Pancreas (tissue), 10 donors: ENCODE measurements at regions not wholly inside any gene's neighbourhood (a gene's known extent, or its start where the extent isn't known, plus 50 kb on each side); places are given as distances from the start of the nearest gene placed in this dataset.
"Not testable (repeated sequence)": the region's sequence is repeated elsewhere in the genome, so short reads cannot be mapped to it uniquely, and the experiment has no call there.

Source experiments
- ATAC-seq, 4 donors: fragments of 200-7000 bp; cut with Tn5 transposase; one replicate each; pipeline versions ENCODE4 v1.8.0 to v1.9.1; 2020; ENCODE audit warnings: mild to moderate bottlenecking in 4 of 4, moderate library complexity in 4 of 4
- DNase-seq, 6 donors: peaks; one replicate each; pipeline ENCODE4 v3.0.0-alpha.2; 2020
- FAIRE-seq: peaks from 2 replicates; lab custom pipeline; 2012; peaks lifted over from hg19 to GRCh38; lab: Jason Lieb, UNC
- H3K27ac ChIP-seq, 4 donors: fragments of 200-600 bp; sonication (generic); 1 replicate in 3 of 4; 2 replicates in 1 of 4; pipeline versions ENCODE4 v1.5.0 to v1.8.0; 2020
- H3K27me3 ChIP-seq, 4 donors: fragments of 200-600 bp; one replicate each; pipeline ENCODE4 v1.8.0; 2021
- H3K36me3 ChIP-seq, 3 donors: fragments of 200-600 bp; sonication (generic) in 1 of 3; one replicate each; pipeline versions ENCODE4 v1.5.0 to v1.8.0; 2020 to 2021
- H3K4me1 ChIP-seq, 3 donors: fragments of 200-600 bp; one replicate each; pipeline ENCODE4 v1.8.0; 2021
- H3K4me3 ChIP-seq, 4 donors: fragments of 200-600 bp; sonication (generic) in 2 of 4; one replicate each; pipeline versions ENCODE4 v1.5.0 to v1.8.0; 2020 to 2021
- H3K9me3 ChIP-seq, 4 donors: fragments of 200-600 bp; one replicate each; pipeline ENCODE4 v1.8.0; 2021
- CTCF ChIP-seq, 4 donors: fragments of 200-600 bp; sonication (generic) in 3 of 4; IDR thresholded peaks; one replicate each; pipeline versions ENCODE4 v1.5.0 to v1.8.0; 2021; ENCODE audit warnings: antibody characterized with exemption in 4 of 4
- WGBS, 2 donors: extraction: QIAGEN DNeasy Blood & Tissue Kit; methylation state at CpG; one replicate each; pipeline ENCODE4 v1.1.7; 2013; 5-methylcytosine and 5-hydroxymethylcytosine counted together
- intact Hi-C, 3 donors: fragments of 100-400 bp; cut with DNase I; formaldehyde crosslinking; loops; one replicate each; pipeline versions ENCODE4 v1.11.1 to v1.14.2; 2022
- donor health status: healthy with polysubstance abuse.
- donor health status: DM: no; HTN: no; CAD: no; lungs with moderate emphysema.
- donor health status: DM: no; HTN: no; CAD: no.
- donor health status: control.
- donor health status: control.
- donor health status: Bipolar disorder and iron deficiency.
- donor health status: DM: yes; HTN: yes; CAD: no.
- donor health status: DM: no; HTN: no; CAD: no.
- donor health status: DM: no; HTN: no; CAD: no.
- donor health status: DM: yes; HTN: yes; CAD: no.

- no peak for TF ChIP-seq CTCF (IDR thresholded peaks at IDR 0.05)
- Histone ChIP-seq H3K27ac (no peak overlapping the region), H3K9me3 (no peaks in the 10 kb centered on the region), H3K27me3 (no peaks in the 10 kb centered on the region), H3K4me1 (no peaks in the 10 kb centered on the region), H3K36me3 (no peaks in the 10 kb centered on the region), H3K4me3 (no peak overlapping the region)
- WGBS, 2 donors: 48 to 58% methylated on average over 2 of the region's 2 CpGs
- DNase-seq (no peak), FAIRE-seq (no peak), ATAC-seq (no peak)
- intact Hi-C loops: no loop called here
Observed at GRCh38 chr4:75302648-75303047, 211.6 kb downstream of the RCHY1 start.

- Histone ChIP-seq H3K9me3 (no peaks in the 10 kb centered on the region), H3K36me3 (no peaks in the 10 kb centered on the region), H3K4me1 (no peaks in the 10 kb centered on the region), H3K27me3 (no peaks in the 10 kb centered on the region), H3K4me3 (no peak overlapping the region), H3K27ac (no peak overlapping the region)
- DNase-seq (peak in 1 of 6 donors; percentile 12), FAIRE-seq (no peak), ATAC-seq (peak in 3 of 4 donors; percentile 51 to 71 (median 56))
- WGBS, 2 donors: 39% methylated on average over 7 of the region's 7 CpGs
- no peak for TF ChIP-seq CTCF (IDR thresholded peaks at IDR 0.05)
- intact Hi-C loops: no loop called here
Observed at GRCh38 chr4:75289914-75290582, 224.2 kb downstream of the RCHY1 start.

GRCh38 chr4:75287738-75288517 lies 226.3 kb downstream of the RCHY1 start:
- Histone ChIP-seq H3K36me3 (no peaks in the 10 kb centered on the region), H3K9me3 (no peaks in the 10 kb centered on the region), H3K4me3 (no peak overlapping the region), H3K27me3 (no peaks in the 10 kb centered on the region), H3K4me1 (no peaks in the 10 kb centered on the region), H3K27ac (no peak overlapping the region)
- no peak for ATAC-seq
- FAIRE-seq: no peak
- TF ChIP-seq CTCF (IDR thresholded peaks at IDR 0.05): no peak
- WGBS, 2 donors: 63 to 66% methylated on average over 8 of the region's 8 CpGs
- DNase-seq: no peak
- intact Hi-C loops: no loop called here

GRCh38 chr4:75285837-75286236 lies 228.4 kb downstream of the RCHY1 start:
- intact Hi-C loops: no loop called here
- FAIRE-seq (no peak), ATAC-seq (no peak), DNase-seq (no peak)
- Histone ChIP-seq H3K9me3 (no peaks in the 10 kb centered on the region), H3K27ac (no peak overlapping the region), H3K4me1 (no peaks in the 10 kb centered on the region), H3K36me3 (no peaks in the 10 kb centered on the region), H3K27me3 (no peaks in the 10 kb centered on the region), H3K4me3 (no peak overlapping the region)
- TF ChIP-seq CTCF (IDR thresholded peaks at IDR 0.05): no peak
- 61 to 66% methylated on average over 2 of the region's 2 CpGs for WGBS, 2 donors

- ATAC-seq (no peak), DNase-seq (no peak), FAIRE-seq (no peak)
- H3K27ac ChIP-seq: no peak overlapping the region
- no peak overlapping the region for H3K4me3 ChIP-seq
- no peaks in the 10 kb centered on the region for H3K4me1 ChIP-seq
- TF ChIP-seq CTCF (IDR thresholded peaks at IDR 0.05): no peak
- no peaks in the 10 kb centered on the region for H3K9me3 ChIP-seq
- no peaks in the 10 kb centered on the region for H3K36me3 ChIP-seq
- H3K27me3 ChIP-seq: no peaks in the 10 kb centered on the region
- intact Hi-C loops: no loop called here
Observed at GRCh38 chr4:75284831-75285230, 229.4 kb downstream of the RCHY1 start.

GRCh38 chr4:75280461-75280860 lies 233.7 kb downstream of the RCHY1 start:
- H3K36me3 ChIP-seq, DNase-seq, H3K4me3 ChIP-seq, H3K4me1 ChIP-seq, H3K27me3 ChIP-seq, H3K9me3 ChIP-seq, intact Hi-C loops, ATAC-seq, H3K27ac ChIP-seq, FAIRE-seq: not testable (repeated sequence)
- WGBS, 2 donors: 71 to 73% methylated on average over 1 of the region's 1 CpG
